ENCODE measurements at regions not wholly inside any gene's neighbourhood (a gene's known extent, or its start where the extent isn't known, plus 50 kb on each side); places are given as distances from the start of the nearest gene placed in this dataset.

DNA sequence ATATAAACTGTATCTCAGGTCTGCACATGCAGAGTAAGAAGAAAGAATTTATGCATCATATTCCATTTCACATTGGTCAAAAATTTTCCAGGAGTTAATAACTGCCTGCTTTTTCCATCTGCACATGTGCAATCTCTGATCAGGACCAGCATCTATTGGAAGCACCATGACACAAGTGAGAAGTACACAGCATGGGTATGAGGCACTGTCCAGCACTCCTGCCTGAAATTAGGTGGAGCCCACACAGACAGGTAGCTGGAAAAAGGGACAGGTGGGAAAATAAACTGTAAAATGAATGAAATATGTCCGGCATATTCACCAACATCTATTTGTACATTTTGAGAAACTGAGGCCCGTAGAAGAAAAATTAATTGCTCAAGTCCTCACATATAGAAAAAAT is 609.2 kb upstream of the NXPH2 start:
- DNase-seq = no peak

DNA sequence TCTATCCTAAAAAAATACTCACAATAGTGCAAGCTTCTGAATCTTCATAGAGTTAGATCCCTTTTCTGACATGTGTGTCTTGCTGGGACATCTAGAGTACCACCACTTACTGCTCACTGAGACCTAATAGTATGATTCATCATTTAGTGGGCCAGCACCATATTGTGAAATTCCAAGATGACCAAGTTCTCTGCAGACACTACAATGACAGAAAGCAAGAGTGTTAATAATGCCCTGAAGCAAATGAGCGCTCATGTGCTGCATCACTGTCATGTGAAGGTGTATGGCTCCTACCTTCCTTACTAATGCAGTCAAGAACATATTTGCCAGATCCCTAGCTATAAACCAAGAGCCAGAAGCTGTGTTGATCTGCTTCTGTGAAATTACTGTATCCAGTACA is 606.2 kb upstream of the NXPH2 start:
- DNase-seq = peak; percentile 17

DNA sequence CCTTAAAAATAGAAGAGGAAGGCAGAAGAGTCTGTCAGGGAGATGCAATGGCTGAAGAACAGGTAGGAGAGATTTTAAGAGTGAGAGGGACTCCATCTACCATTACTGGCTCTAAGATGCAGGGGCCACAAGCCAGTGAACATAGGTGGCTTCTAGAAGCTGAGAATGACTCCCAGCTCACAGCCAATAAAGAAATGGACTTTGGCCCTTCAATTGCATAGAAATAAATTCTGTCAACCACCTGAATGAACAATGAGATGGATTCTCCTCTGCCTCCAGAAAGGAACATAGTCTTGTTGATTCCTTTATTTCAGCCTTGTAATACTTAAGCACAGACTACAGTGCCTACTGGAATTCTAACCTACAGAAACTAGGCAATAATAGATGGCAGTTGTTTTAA is 603.3 kb upstream of the NXPH2 start:
- no peak for DNase-seq

DNA sequence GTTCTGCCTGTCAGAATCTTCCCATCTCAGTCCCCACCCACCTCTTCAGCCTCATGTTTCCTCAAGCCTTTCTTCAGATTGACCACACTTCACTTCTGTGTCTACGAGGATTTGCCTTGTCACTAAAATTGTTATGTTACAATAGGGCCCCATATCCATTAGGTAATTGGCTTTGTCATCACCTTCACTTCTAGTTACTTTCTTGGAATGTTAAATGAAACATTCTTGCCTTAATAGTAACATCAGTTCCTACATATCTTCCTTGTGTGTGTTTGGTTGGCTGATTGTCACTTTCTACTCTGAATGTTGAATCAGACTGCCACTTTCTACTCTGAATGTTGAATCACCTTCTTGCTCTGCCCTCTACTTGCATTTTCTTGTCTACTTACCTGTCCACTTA is 599.9 kb upstream of the NXPH2 start:
- DNase-seq = no peak

DNA sequence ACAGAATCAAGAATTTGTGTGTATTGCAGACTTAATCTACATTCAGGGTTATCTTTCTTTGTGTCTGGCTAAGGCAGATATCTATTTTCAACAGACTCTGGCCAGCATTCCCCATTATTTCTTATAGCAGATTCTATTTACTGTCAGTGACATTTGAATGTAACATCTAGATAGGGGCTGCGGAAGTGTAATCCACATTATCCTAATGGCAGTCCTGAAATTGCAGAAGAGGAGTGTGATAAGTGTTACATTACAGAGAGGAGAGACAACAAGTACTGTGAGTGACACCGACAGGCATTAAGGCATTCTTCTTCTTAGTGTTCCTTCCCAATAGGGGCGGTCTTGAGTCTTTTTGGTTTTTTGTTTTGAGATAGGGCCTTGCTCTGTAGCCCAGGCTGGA is 598.2 kb upstream of the NXPH2 start:
- DNase-seq = no peak

DNA sequence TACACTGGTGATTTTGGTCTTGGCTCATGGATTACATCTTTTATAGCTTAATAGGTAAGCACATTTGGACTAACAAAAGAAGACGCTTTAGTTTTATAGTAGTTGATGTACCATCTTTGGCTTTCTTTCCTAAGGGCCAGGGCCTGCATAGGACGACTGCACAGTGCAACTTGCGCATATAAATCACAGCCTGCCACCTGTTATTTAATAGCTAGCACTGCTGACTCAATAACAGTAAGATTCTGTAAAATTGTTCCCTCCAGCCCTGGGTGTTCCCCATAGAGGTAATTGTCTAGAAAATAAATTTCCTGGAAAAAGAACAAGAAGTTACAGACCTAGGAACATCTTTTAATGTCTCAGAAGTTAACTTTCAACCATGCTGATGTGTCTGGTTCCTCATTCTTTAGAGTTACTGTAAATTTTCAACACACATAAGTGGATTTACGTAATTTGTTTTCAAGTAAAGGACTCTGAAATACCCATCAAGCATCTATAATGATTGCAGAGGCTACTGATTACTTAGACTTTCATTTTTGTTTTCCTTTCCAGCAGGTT is 594.2 kb upstream of the NXPH2 start:
- peak; percentile 66 for DNase-seq

DNA sequence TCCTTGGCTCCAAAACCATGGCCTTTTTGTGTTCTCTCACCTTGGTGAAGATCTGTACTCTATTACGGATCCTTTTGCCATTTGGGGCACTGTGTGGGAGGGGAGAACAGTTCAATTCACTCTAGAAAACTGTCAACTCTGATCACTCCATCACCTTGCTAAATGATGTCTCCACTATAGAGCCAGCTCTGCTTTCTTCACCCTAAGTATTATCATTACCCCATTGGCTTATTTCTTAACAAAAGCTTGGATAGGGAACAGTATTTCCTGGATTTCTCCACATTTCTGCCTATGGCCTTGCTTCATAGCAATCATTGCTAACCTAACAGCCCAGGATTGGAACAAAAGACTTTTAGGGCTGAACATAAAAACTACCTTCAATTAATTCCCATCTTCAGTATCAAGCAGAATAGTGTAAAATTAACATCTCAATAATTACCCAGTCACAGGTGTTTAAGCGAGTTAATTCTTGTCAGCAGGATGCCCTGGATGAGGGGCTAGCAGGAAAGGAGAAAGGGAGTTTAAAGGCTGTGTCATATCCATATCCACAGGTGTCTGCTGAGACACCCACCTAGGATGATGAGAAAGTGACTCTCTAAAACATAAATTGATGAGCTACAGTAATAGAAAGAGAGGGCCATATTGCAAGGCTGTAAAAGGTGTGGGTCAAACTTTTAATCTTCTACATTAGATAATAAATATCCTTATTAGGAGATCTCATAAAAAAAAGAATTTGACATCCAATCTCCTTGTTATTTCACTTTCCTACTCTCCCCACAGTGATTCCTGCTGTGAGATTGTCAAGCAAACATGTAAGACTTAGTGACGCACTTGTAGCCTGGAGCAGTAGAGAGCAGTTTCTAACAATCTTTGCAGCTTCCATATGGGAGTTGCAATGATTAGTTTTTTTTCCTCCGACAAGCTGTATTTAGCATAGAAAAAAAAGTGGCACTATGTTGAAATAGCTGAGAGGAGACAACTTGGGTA is 589.5 kb upstream of the NXPH2 start:
- DNase-seq = no peak

DNA sequence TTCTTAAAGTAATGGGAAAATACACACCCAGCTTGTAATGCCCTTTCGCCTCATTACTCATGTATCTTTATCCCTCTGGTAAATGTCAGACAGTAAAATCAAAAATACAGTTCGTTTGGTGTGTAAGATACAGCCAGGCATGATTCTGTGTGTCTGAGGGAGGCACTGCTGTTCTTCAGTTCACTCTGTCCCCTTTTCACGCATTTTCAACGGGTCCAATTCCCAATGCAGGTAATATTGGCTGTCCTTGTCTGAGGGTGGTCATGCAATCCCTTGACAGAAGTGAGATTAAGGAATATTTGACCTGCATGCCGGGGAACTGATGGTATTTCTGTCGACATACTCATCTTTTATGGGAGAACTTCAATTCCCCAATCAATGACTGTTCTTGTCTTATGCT is 587.2 kb upstream of the NXPH2 start:
- DNase-seq = no peak

DNA sequence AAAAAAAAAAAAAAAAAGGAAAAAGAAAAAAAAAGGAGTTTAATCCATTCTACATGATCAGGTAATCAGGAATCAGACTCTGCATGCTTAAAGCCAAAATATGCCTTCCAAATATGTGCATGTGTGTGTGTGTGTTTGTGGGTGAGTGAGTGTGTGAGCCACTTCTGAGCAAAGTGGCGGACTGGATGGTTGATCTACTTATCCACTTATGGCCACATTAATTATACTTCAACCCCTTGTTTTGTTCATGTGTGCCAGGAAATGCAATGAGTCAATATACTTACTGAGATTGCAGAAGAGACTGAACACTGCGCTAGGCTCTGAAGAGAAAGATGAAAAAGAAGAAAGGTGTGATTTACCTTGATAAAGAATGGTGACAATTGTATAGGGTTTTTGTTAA is 586.5 kb upstream of the NXPH2 start:
- DNase-seq = no peak

DNA sequence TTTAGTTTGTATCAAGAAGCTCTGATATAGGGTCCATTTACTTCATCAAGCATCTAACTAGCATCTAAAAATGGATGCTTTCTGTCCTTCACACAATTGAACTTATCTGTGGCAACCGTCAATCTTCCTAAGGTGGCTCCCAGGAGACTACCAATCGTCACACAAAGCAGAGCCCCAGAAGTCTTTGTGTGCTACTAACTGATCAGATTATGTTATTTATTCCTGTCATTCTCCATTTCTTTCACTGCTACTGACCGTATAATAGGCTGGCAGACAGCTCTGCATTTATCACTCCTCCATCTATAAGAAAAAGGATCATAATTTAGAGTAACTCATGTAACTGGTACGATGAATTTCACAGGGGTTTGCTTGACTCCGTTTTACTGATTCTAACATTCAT is 585.0 kb upstream of the NXPH2 start:
- DNase-seq = no peak

DNA sequence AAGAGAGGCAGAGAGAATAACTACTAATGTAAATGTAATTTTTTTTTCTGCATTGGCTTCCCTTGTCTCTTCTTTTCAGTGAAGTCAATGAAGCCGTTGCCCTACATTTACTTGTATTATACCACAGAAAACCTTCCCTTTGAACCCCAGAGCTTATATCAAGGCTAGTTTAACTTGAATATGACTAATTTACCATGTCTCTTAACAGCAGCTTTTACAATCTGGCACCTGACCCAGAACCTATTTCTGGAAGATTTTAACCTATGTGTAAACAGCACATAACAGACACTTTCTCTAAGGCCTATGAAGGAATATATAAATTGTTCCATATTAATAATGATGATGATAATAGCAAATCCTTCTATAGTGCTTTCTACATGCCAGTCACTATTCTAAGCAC is 580.5 kb upstream of the NXPH2 start:
- no peak for DNase-seq

DNA sequence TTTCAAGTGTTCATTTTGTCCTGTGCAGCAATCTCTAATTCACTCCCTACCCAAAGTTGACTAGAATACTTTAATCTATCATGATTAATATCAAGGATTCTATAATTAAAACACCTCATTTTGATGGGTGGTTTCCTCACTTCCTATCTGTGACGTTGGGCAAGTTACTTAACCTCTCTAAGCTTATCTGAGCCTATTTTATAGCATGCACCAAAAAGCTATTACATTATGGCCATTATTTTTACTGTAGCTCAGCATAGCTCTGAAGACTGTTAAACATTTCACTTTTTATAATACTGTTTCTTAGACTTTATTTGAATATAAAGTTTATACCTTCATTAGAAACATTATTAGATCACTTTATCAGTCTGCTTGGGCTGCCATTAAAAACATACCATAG is 579.6 kb upstream of the NXPH2 start:
- DNase-seq = no peak

DNA sequence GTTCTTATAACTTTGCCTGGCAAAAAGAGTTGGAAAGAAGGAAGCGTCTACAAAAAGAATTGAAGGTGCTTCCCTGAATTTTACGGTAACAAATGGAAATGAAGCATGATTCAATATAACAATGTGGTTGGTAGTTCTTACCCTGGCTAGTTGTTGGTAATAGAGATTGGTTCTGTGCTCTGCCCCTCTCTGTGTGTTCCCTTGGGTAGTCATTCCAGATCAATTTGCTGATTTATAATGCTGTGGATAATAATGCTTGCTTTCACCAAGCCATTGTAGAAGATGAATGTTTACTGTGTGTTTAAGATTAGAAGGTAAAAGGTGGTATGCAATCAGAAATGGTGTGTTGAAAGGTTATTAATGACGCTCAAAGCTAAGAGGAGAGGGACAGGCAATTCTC is 577.8 kb upstream of the NXPH2 start:
- DNase-seq = no peak

DNA sequence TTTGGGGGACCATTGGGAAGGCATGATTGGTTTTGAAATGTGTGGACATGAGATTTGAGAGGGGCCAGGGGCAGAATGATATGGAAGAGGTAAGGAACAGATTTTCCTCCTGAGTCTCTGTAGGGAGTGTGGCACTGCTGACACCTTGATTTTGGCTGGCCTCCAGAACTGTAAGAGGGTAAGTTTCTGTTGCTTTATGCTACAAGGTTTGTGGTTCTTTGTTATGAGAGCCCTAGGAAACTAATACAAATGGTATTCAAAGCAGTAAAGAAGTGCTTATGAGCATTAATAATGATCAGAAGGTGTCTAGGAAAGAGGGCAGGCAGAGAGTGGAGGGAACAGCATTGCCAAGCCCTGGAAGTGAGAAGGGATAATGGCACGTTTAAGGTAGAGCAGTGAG is 574.3 kb upstream of the NXPH2 start:
- DNase-seq = no peak

DNA sequence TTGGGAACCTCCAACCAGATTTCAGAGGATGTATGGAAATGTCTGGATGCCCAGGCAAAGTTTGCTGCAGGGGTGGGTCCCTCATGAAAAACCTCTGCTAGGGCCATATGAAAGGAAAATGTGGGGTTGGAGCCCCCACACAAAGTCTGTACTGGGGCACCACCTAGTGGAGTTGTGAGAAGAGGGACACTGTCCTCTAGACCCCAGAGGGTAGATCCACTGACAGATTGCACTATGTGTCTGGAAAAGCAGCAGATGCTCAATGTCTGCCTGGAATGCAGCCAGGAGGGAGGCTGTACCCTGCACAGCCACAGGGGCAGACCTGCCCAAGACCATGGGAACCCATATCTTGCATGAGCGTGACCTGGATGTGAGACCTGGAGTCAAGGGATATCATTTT is 573.7 kb upstream of the NXPH2 start:
- no peak for DNase-seq

DNA sequence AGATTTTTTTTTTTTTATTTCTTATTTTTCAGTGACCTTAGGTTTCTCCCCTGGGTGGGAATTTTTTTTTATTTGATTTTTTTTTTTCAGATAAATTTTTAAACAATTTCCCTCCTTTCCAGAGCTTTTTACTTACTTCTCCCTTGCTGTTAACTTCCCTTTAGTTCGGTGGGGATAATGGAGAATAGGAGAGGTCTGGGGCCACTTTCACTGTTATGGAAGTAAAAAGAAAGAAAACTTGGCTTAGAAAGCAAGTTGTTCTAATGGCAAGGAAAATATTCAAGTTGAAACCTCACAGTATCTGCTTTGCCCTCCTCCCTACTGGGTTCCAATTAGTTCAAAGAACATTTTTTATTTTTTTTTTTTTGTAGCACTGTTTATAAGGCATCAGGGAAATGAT is 537.1 kb upstream of the NXPH2 start:
- no peak for DNase-seq

DNA sequence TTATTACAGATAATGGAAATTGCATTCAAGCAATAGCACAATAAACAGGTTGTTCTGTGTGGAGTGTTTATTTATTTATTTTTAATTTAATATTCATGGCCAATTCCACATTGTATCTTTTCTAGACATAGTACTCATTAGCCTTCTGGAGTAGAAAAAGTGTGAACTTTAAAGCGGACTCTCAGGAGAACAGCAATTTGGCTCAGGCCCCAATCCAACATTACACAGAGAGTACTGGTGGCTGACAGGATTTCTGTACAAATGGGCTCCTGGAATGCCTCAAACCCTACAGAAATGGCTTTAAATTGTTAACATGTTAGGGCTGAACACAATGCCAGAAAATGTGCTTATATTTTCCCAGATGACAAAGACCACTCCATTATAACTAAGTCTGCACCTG is 533.9 kb upstream of the NXPH2 start:
- DNase-seq = no peak

DNA sequence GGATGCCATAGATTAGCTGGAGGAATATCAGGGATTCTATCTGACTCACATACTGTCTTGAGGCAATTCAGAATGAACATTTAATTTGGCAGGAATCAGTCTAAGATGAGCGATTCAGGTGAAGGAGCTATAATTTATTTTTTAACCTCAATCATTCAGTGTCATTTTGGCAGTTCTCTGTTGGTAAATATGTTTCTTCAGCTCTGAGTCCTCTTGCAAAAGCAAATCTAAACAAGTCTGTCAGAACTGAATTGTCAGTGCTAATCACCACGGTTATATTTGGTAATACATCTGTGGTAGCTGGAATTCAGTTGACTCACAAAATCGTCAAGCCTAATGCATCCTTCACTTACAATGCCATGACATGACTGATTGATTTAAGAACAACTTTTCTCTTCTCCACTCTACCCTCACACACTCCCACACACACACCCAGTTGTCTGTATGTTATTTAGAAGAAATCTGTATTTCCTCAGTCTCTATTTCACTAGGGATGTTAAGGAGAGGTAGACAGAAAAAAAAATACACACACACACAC is 516.6 kb upstream of the NXPH2 start:
- no peak for DNase-seq

DNA sequence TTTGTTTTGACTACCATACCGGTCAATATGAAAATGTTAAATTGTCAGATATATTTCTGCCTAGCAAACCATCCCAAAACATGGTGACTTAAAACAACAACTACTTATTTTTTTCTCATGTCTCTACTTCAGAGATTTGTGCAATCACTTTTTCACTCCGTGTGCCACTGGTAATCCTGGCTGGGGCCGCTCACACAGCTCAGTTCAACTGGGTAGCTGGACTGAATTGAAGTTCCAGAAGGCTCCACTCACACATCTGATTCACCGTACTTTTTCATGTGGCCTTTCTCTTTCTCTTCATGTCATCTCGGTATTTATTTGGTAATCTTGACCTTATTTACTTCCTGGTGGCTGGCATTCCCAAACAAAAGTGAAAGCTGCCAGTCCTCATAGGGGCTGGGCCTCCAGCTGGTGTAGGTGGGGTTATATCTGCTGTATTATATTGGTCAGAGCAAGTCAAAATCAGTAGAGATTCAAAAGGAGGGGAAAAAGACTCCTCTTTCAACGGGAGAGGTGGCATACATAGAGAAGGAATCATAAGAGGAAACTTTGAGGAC is 513.9 kb upstream of the NXPH2 start:
- no peak for DNase-seq

DNA sequence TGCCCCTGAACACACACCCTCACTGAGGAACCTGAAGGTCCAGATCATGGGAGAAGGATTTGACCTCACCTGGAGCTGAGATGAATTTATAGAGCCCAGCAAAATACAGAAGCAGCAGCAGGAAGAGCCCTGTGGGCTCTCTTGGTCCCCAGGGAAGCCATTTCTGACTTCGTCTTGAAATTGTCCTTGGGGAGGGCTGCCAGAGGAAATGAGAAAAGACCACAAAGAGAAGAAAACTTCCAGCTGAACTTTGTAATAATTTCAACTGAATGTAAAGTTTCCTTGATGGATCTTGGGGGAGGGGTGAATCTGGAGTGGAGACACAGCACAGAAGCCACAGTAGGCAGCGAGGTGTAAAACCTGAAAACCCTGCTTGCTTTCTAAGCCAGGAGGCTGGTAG is 500.9 kb upstream of the NXPH2 start:
- DNase-seq = no peak

DNA sequence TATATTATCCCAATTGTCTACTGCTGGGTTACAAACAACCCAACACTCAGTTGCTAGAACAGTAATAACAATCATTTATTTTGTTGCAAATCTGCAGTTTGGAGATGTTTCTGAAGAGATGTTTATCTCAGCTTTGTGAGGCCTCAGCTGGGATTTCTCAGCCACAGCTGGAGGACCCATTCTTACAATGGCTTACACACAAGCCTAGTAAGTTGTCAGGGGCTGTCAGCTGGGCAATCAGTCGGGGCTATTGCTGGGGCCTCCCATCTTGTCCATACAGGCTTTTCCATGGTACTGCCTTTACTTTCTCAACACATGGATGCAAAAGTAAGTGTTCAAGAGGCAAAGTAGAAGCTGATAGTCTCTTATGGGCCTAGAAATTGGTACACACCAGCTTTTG is 491.7 kb upstream of the NXPH2 start:
- DNase-seq = no peak

DNA sequence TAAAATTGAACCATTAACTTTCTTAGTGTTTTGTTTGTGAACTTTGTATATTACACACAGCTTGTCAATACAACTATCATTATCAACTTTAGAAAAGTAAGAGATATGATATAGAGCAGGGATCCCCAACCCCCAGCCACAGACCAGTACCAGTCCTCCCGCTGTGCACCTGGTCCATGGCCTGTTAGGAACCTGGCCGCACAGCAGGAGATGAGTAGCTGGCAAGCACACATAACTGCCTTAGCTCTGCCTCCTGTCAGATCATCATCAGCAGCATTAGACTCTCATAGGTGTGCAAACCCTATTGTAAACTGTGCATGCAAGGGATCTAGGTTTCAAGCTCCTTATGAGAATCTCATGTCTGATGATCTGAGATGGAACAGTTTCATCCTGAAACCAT is 491.0 kb upstream of the NXPH2 start:
- no peak for DNase-seq

DNA sequence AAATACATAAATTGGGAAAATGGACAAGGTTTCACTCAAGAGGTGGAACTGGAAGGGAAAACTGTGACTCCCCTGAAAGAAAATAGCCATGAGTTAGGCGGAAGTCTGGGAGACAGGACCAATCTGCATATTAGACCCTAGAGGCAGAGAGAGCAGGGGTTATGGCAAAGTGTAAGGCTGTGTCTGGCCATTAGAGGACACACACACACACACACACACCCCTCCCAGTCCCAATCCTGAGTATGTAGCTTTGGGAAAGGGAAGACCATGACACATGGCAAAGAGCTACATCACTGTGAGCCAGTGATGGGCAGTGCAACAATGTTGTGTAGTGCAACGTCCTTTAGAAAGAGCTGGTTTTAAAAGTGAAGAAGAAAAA is 479.9 kb upstream of the NXPH2 start:
- DNase-seq = no peak

DNA sequence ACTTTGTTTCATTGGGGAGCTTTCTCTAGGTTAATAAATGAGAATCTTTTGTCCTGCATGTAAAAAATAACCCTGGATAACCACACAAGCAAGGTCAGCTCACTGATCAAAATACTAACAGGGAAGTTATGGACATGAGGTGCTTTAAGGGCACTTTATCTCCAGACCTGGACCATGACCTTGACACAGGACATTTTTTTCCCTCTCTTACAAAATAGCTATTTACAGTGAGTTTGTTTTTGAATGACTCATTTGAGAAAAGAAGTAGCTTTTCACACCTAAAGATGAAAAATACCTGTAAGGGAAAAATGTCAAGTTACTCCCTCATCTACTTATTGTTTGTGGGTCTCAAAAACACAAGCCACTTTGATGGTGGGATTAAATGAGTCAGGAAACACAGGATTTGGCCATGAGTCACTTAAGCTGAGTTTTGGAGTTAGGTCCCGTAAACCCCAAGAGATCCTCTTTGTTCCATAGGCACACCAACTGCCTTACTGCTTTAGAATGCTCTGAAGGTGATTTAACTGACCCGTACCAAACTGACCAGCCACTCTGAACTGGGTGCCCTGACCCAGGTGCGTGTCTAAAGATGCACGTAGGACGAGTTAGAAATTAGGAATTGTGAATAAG is 479.3 kb upstream of the NXPH2 start:
- DNase-seq = no peak
